Astrocyte of the spinal cord (primary cell): ENCODE measurements at regions not wholly inside any gene's neighbourhood (a gene's known extent, or its start where the extent isn't known, plus 50 kb on each side); places are given as distances from the start of the nearest gene placed in this dataset.

Source experiments
- DNase-seq: peaks from one replicate; pipeline ENCODE4 v3.0.0; 2011; ENCODE audit warnings: low read depth, low spot score
- H3K4me3 ChIP-seq: 2 replicates; pipeline ENCODE4 v1.5.1; 2011; ENCODE audit warnings: low read depth, mild to moderate bottlenecking, low read length, moderate library complexity
- in situ Hi-C: cut with HindIII; loops from 2 replicates; pipeline ENCODE4 v1.10.0; 2017; ENCODE audit warnings: low sequenced_read_pairs
- TF ChIP-seq, protein P1 (sequence below): IDR thresholded peaks from 2 replicates; pipeline ENCODE4 v1.5.1; 2012; ENCODE audit warnings: low read depth, mild to moderate bottlenecking, low read length, inconsistent platforms

DNA sequence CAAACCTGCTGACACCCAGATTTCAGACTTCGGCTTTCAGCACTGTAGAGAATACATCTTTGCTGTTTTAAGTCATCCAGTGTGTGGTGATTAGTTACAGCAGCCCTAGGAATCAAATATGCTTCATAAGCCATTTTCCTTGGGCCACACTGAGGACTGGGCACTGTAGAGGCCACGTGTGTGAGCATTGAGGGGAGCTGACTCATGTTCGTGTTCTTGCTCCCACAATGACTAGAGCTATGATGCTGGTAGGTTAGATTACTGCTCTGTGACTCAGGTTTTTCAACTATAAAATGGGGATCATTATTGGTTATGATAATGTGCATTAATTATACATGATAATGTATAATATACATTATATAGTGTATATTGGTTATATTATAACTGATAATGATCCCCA is 96.5 kb upstream of the PALM2AKAP2 start:
- no peak overlapping the region for H3K4me3 ChIP-seq
- DNase-seq = peak; percentile 25
- TF ChIP-seq, protein P1, sequence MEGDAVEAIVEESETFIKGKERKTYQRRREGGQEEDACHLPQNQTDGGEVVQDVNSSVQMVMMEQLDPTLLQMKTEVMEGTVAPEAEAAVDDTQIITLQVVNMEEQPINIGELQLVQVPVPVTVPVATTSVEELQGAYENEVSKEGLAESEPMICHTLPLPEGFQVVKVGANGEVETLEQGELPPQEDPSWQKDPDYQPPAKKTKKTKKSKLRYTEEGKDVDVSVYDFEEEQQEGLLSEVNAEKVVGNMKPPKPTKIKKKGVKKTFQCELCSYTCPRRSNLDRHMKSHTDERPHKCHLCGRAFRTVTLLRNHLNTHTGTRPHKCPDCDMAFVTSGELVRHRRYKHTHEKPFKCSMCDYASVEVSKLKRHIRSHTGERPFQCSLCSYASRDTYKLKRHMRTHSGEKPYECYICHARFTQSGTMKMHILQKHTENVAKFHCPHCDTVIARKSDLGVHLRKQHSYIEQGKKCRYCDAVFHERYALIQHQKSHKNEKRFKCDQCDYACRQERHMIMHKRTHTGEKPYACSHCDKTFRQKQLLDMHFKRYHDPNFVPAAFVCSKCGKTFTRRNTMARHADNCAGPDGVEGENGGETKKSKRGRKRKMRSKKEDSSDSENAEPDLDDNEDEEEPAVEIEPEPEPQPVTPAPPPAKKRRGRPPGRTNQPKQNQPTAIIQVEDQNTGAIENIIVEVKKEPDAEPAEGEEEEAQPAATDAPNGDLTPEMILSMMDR = no peak
- in situ Hi-C loops = no loop called here

DNA sequence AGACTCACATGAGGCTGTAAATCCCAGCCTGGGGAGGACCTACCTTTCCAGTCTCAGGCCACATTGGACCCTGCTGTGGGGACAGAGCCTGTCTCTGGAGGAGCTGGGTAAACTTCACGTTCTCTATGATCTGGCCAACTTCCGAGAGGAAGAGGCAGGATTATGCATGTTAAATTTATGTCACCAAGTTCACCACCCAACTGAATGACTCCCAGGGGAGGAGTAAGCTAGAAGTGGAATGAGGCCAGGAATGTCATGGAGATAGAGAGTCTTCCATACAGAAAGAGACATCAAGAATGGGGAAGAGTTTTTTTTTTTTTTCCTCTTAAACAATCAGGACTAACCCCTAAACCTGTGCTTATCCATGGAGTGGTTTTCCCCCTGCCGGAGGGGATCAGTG is 90.3 kb upstream of the PALM2AKAP2 start:
- no peak overlapping the region for H3K4me3 ChIP-seq
- TF ChIP-seq, protein P1 = no peak
- in situ Hi-C loops = no loop called here
- no peak for DNase-seq

DNA sequence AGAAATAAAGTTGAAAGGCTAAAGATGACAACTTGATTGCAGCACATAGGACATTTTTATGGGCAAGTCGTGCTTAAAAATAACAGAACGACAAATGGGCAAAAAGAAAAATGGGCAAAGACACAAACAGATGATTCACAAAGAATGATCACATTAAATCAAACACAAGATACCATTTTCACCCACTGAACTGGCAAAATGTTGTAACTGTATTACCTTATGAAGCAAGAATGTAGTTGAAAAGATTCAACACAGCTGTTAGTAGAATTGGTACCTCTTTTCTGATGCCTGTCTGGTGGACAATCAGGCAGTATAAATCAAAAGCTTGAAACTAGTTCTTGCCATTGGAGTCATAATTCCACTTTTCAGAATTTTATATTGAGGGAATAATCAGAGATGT is 81.0 kb upstream of the PALM2AKAP2 start:
- DNase-seq = no peak
- no peak overlapping the region for H3K4me3 ChIP-seq
- in situ Hi-C loops = no loop called here
- TF ChIP-seq, protein P1 = no peak

DNA sequence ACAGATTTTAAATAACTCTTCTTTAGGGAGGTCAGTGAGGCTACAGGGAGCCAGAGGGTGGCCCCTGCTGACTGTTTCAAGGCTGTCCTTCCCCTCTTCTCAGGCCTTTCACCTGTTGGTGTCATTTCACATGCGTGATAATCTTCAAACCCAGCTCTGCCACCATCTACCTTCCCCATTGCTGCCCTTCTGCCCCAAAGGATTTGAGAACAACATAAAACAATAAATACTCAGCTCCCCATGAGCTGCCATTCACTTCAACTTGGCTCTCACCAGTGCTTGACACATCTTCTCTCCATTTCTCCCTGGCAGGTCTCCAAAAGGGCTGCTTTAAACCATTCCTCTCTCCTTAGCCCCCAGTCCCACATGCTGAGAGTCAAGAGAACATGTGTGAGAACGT is 75.5 kb upstream of the PALM2AKAP2 start:
- TF ChIP-seq, protein P1 = no peak
- in situ Hi-C loops = no loop called here
- no peak for DNase-seq
- H3K4me3 ChIP-seq = no peak overlapping the region

DNA sequence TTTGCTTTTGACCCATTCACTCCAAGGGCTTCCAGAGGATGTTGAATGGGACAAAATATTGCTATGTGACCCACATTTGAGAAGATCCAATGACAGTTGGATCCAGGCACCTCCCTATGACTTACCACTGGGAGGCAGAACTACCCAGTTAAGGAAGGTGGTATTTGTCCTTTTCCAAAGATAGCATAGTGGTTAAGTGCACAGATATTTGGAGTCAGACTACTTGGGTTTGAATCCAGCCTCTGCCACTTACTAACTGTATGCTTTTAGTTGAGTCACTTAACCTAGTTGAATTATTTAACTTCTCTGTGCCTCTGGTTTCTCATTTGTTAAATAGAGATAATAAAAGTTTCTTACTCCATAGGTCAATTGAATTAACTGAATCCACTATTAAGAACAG is 74.5 kb upstream of the PALM2AKAP2 start:
- DNase-seq = peak; percentile 23
- no peak overlapping the region for H3K4me3 ChIP-seq
- in situ Hi-C loops = no loop called here
- TF ChIP-seq, protein P1 = peak; percentile 23

DNA sequence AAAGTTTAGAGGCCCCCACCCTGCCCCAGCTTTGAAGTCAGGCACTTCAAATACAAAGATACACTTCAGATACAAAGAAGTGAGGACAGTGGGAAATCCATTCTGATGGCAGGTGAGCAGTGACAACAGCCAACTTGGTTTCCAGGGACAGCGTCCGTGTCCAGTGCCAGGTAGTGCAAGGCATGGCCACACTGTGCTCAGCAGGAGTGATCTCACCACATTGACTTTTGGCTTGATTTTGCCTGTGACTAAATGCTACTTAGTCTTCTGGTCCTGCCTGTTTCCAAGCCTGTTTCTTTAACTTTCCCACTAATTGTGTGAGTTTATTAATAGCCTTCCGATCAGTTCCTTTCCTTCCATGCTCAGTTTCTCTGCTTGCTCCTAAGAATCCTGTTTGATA is 72.6 kb upstream of the PALM2AKAP2 start:
- TF ChIP-seq, protein P1 = no peak
- in situ Hi-C loops = no loop called here
- no peak overlapping the region for H3K4me3 ChIP-seq
- no peak for DNase-seq

DNA sequence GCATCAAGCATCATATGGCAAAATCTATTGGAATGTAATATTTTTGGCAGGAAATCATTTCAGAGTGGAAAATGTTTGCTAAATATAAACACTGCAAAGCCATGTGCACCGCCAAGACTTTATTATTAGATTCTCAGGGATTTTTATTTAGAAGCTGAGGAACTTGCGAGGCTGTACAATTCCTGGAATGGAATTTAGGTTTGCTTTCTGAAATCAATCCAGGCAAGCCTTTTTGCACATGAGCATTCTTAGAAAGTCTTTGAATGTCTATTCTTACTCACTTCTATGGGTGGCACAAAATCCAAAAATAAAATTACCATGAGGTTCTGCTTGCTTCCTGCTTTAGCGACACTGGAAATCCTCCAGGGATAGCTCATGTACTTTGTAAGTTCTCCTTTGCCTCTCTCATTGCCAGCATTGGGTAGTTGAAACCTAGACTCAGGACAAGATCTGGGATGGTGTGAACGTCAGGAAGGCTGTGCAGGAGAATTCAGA is 71.5 kb upstream of the PALM2AKAP2 start:
- no peak overlapping the region for H3K4me3 ChIP-seq
- TF ChIP-seq, protein P1 = no peak
- in situ Hi-C loops = no loop called here
- no peak for DNase-seq
